ENCODE measurements at regions not wholly inside any gene's neighbourhood (a gene's known extent, or its start where the extent isn't known, plus 50 kb on each side); places are given as distances from the start of the nearest gene placed in this dataset.
A peak's percentile ranks its signal among the peaks of the same experiment; 100 is the strongest.

- ATAC-seq (peak; percentile 59), DNase-seq (no peak)
- Histone ChIP-seq H3K36me3 (no peaks in the 10 kb centered on the region), H3K4me3 (no peak overlapping the region), H3K4me1 (peaks cover 12 to 50% of the 10 kb centered on the region in 2 donors), H3K27ac (peak overlapping the region in 1 of 2 donors; percentile 6), H3K27me3 (peaks cover 0 to 99% of the 10 kb centered on the region in 2 donors), H3K9me3 (no peaks in the 10 kb centered on the region)
- intact Hi-C loops (cut with DNase I), result no loop called here
- TF ChIP-seq CTCF (IDR thresholded peaks at IDR 0.05), result no peak
Observed at GRCh38 chr13:99058527-99059495, 80.9 kb upstream of the DOCK9 start.

GRCh38 chr13:99059498-99060075 lies 81.7 kb upstream of the DOCK9 start:
- H3K27ac ChIP-seq, result no peak overlapping the region
- TF ChIP-seq CTCF (IDR thresholded peaks at IDR 0.05), result no peak
- H3K36me3 ChIP-seq, result no peaks in the 10 kb centered on the region
- no peak for DNase-seq
- H3K4me1 ChIP-seq, result peaks cover 8 to 56% of the 10 kb centered on the region in 2 donors
- intact Hi-C loops (cut with DNase I), result no loop called here
- no peak for ATAC-seq
- no peak overlapping the region for H3K4me3 ChIP-seq
- no peaks in the 10 kb centered on the region for H3K9me3 ChIP-seq
- peaks cover 0 to 97% of the 10 kb centered on the region in 2 donors for H3K27me3 ChIP-seq

GRCh38 chr13:99061411-99061810 lies 83.5 kb upstream of the DOCK9 start:
- peaks cover 0 to 97% of the 10 kb centered on the region in 2 donors for H3K27me3 ChIP-seq
- DNase-seq (no peak), ATAC-seq (no peak)
- no peak overlapping the region for H3K4me3 ChIP-seq
- no peak for TF ChIP-seq CTCF (IDR thresholded peaks at IDR 0.05)
- intact Hi-C loops (cut with DNase I), result no loop called here
- H3K36me3 ChIP-seq, result no peaks in the 10 kb centered on the region
- H3K4me1 ChIP-seq, result peaks cover 8 to 49% of the 10 kb centered on the region in 2 donors
- H3K27ac ChIP-seq, result peak overlapping the region in 1 of 2 donors; percentile 26
- no peaks in the 10 kb centered on the region for H3K9me3 ChIP-seq

GRCh38 chr13:99062593-99062992 lies 84.7 kb upstream of the DOCK9 start:
- intact Hi-C loops (cut with DNase I), result no loop called here
- ATAC-seq (no peak), DNase-seq (peak in 1 of 4 donors; percentile 16)
- Histone ChIP-seq H3K4me3 (no peak overlapping the region), H3K36me3 (no peaks in the 10 kb centered on the region), H3K27ac (peak overlapping the region in 1 of 2 donors; percentile 26), H3K9me3 (no peaks in the 10 kb centered on the region), H3K27me3 (peaks cover 0 to 97% of the 10 kb centered on the region in 2 donors), H3K4me1 (peaks cover 2 to 41% of the 10 kb centered on the region in 2 donors)
- no peak for TF ChIP-seq CTCF (IDR thresholded peaks at IDR 0.05)

- Histone ChIP-seq H3K27me3 (peaks cover 0 to 93% of the 10 kb centered on the region in 2 donors), H3K36me3 (no peaks in the 10 kb centered on the region)
- no peak for DNase-seq
Observed at GRCh38 chr13:99063178-99063577, 85.3 kb upstream of the DOCK9 start.

More at GRCh38 chr13:99063178-99063577, 85.3 kb upstream of the DOCK9 start:
- Histone ChIP-seq H3K9me3 (no peaks in the 10 kb centered on the region), H3K27ac (peak overlapping the region in 1 of 2 donors; percentile 26), H3K4me3 (no peak overlapping the region), H3K4me1 (peaks cover 4 to 37% of the 10 kb centered on the region in 2 donors)
- TF ChIP-seq CTCF (IDR thresholded peaks at IDR 0.05), result no peak
- intact Hi-C loops (cut with DNase I), result no loop called here
- ATAC-seq, result no peak

All from left lung (tissue), 4 donors.